Bronchial epithelial cell (primary cell): ENCODE measurements at regions not wholly inside any gene's neighbourhood (a gene's known extent, or its start where the extent isn't known, plus 50 kb on each side); places are given as distances from the start of the nearest gene placed in this dataset.
"Not testable (repeated sequence)": the region's sequence is repeated elsewhere in the genome, so short reads cannot be mapped to it uniquely, and the experiment has no call there.

ENCODE experiments used
- DNase-seq: peaks from one replicate; pipeline ENCODE4 v3.0.0-alpha.2; 2010; ENCODE audit warnings: low read depth
- FAIRE-seq: peaks from 2 replicates; lab custom pipeline; 2011; peaks lifted over from hg19 to GRCh38; lab: Jason Lieb, UNC
- H3K27me3 ChIP-seq: 2 replicates; pipeline ENCODE4 v1.5.1; 2011; ENCODE audit warnings: low read length; ENCODE audit not compliant: control insufficient read depth, insufficient read depth
- H3K36me3 ChIP-seq: 2 replicates; pipeline ENCODE4 v1.5.1; 2011; ENCODE audit warnings: low read length; ENCODE audit not compliant: control insufficient read depth, insufficient read depth
- H3K4me3 ChIP-seq: 2 replicates; pipeline ENCODE4 v1.5.1; 2011; ENCODE audit warnings: mild to moderate bottlenecking, low read depth, low read length, control low read depth
- CTCF ChIP-seq: IDR thresholded peaks from 2 replicates; pipeline ENCODE4 v1.5.1; 2011; ENCODE audit warnings: mild to moderate bottlenecking, moderate library complexity, low read length, control low read depth, inconsistent platforms; ENCODE audit not compliant: insufficient read depth, severe bottlenecking

DNA sequence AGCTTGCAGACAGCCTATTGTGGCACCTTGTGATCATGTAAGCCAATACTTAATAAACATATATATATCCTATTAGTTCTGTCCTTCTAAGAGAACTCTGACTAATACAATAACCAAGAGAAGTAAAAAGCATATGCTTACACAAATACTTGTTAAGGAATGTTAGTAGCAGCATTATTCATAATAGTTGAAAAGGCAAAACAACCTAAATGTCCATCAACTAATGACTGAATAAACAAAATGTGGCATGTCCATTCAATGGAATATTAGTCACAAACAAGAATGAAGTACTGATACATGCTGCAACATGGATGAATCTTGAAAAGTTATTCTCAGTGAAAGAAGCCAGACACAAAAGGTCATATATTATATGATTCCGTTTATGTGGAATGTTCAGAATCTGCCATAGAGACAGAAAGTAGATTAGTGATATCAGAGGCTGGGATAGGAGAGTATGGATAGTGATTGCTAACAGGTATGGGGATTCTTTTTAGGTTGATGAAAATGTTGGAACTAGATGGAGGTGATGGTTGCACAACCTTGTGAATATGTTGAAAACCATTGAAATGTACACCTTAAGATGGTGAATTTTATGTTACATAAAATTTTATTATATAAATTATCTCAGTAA is 112.5 kb upstream of the UNC5B start:
- no peak for TF ChIP-seq CTCF
- Histone ChIP-seq H3K4me3 (no peak overlapping the region), H3K27me3 (no peaks in the 10 kb centered on the region), H3K36me3 (no peaks in the 10 kb centered on the region)
- peak; percentile 99 for DNase-seq
- no peak for FAIRE-seq

DNA sequence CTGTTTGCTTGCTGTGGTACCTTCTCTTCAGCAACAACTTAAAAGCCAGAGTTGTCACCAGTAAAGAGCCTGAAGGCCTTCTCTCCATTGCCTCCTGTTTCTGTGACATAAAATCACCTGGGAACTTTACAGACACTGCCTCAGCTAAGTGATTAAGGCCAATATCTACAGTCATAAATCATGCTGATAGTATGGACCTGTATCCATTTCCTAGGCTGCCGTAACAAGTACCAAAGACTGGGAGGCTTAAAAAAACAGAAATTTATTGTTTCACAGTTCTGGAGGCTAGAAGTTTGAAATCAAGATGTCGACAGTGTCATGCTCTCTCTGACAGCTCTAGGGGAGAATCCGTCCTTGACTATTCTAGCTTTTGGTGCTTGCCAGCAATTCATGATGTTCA is 108.4 kb upstream of the UNC5B start:
- no peak for TF ChIP-seq CTCF
- no peak overlapping the region for H3K4me3 ChIP-seq
- H3K36me3 ChIP-seq, result no peaks in the 10 kb centered on the region
- H3K27me3 ChIP-seq, result no peaks in the 10 kb centered on the region
- no peak for DNase-seq
- no peak for FAIRE-seq

DNA sequence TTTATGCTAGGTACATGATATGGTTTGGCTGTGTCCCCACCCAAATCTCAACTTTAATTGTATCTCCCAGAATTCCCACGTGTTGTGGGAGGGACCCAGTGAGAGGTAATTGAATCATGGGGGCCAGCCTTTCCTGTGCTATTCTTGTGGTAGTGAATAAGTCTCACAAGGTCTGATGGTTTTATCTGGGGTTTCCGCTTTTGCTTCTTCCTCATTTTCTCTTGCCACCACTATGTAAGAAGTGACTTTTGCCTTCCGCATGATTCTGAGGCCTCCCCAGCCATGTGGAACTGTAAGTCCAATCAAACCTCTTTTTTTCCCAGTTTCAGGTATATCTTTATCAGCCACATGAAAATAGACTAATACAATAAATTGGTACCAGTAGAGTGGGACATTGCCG is 106.2 kb upstream of the UNC5B start:
- not testable (repeated sequence) for FAIRE-seq, H3K4me3 ChIP-seq, DNase-seq, H3K36me3 ChIP-seq, H3K27me3 ChIP-seq

GRCh38 chr10:71107117-71107516 is 105.3 kb upstream of the UNC5B start:
- H3K27me3 ChIP-seq, FAIRE-seq, H3K36me3 ChIP-seq, DNase-seq, H3K4me3 ChIP-seq: not testable (repeated sequence)

GRCh38 chr10:71108042-71108441 is 104.3 kb upstream of the UNC5B start:
- not testable (repeated sequence) for H3K4me3 ChIP-seq, DNase-seq, FAIRE-seq, H3K36me3 ChIP-seq, H3K27me3 ChIP-seq

- no peak for TF ChIP-seq CTCF
- no peaks in the 10 kb centered on the region for H3K36me3 ChIP-seq
- FAIRE-seq, result no peak
- H3K27me3 ChIP-seq, result no peaks in the 10 kb centered on the region
- no peak overlapping the region for H3K4me3 ChIP-seq
- DNase-seq, result peak; percentile 15
Measured at GRCh38 chr10:71112138-71112785, 100.1 kb upstream of the UNC5B start.

GRCh38 chr10:71116426-71116825 is 95.9 kb upstream of the UNC5B start:
- FAIRE-seq (no peak), DNase-seq (no peak)
- Histone ChIP-seq H3K27me3 (no peaks in the 10 kb centered on the region), H3K36me3 (no peaks in the 10 kb centered on the region), H3K4me3 (no peak overlapping the region)
- no peak for TF ChIP-seq CTCF

DNA sequence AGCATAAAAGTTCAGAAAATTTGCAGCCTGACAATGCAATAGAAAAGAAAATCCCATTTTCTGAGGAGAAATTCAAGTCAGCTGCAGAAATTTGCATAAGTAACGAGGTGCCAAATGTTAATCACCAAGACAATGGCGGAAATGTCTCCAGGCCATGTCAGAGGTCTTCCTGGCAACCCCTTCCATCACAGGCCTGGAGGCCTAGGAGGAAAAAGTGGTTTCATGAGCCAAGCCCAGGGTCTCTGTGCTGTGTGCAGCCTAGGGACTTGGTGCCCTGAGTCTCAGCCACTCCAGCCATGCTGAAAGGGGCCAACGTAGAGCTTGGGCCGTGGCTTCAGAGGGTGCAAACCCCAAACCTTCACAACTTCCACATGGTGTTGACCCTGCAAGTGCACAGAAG is 94.8 kb upstream of the UNC5B start:
- H3K36me3 ChIP-seq, H3K27me3 ChIP-seq, DNase-seq, H3K4me3 ChIP-seq, FAIRE-seq: not testable (repeated sequence)
